Natural killer cell treated with Interleukin-12 subunit alpha and Interleukin-12 subunit beta and Interleukin-15 and Interleukin-18, amount 100 ng/mL, for 72 hours (primary cell): ENCODE measurements at regions not wholly inside any gene's neighbourhood (a gene's known extent, or its start where the extent isn't known, plus 50 kb on each side); places are given as distances from the start of the nearest gene placed in this dataset.

Experiments used
- ATAC-seq, 2 donors: fragments of 150-1000 bp; cut with Tn5 transposase in 1 of 2; sonication (Bioruptor Pico), chemical (Tn5 transposase) in 1 of 2; 2 replicates each; pipeline ENCODE4 v1.10.0; 2021
- DNase-seq: peaks from one replicate; pipeline ENCODE4 v3.0.0; 2022; ENCODE audit warnings: low spot score
- H3K27ac Mint-ChIP-seq, 2 donors: 1 replicate in 1 of 2; 2 replicates in 1 of 2; pipeline ENCODE4 v1.8.0; 2022; ENCODE audit warnings: mixed read lengths in 2 of 2, mild to moderate bottlenecking in 1 of 2, moderate library complexity in 1 of 2
- H3K27me3 Mint-ChIP-seq, 2 donors: 1 replicate in 1 of 2; 2 replicates in 1 of 2; pipeline ENCODE4 v1.8.0; 2022; ENCODE audit warnings: mixed read lengths in 2 of 2
- H3K36me3 Mint-ChIP-seq: one replicate; pipeline ENCODE4 v1.8.0; 2022; ENCODE audit warnings: mixed read lengths
- H3K4me1 Mint-ChIP-seq, 2 donors: 1 replicate in 1 of 2; 2 replicates in 1 of 2; pipeline ENCODE4 v1.8.0; 2022; ENCODE audit warnings: low read depth in 2 of 2, mixed read lengths in 2 of 2, mild to moderate bottlenecking in 1 of 2
- H3K4me3 Mint-ChIP-seq: one replicate; pipeline ENCODE4 v1.8.0; 2022; ENCODE audit warnings: mixed read lengths
- H3K9me3 Mint-ChIP-seq: 2 replicates; pipeline ENCODE4 v1.8.0; 2022; ENCODE audit warnings: mixed read lengths

DNA sequence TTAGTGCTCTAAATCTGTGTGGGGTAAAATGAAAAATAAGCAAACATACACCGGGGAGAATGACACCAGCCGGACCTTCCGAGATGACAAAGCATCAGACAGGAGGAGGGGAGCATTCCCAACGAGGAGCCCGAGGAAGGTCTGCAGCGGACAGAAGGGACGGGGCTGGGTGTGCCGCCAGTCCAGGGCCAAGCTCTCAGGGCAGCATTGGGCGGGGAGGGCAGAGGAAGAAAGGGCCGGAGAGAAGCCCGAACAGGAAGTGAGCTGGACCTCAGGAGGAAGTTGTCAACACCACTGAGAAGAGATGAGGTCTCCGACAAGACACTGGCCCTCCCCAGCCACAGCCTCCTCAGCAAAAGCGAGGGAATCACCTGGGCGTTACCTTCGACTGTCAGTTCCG lies 182.6 kb upstream of the RNF32 start:
- no peak for ATAC-seq
- H3K27me3 Mint-ChIP-seq: peaks cover 4 to 10% of the 10 kb centered on the region in 2 donors
- H3K9me3 Mint-ChIP-seq: no peaks in the 10 kb centered on the region
- no peak for DNase-seq
- H3K27ac Mint-ChIP-seq: no peak overlapping the region
- no peaks in the 10 kb centered on the region for H3K36me3 Mint-ChIP-seq
- no peak overlapping the region for H3K4me3 Mint-ChIP-seq
- no peaks in the 10 kb centered on the region for H3K4me1 Mint-ChIP-seq

DNA sequence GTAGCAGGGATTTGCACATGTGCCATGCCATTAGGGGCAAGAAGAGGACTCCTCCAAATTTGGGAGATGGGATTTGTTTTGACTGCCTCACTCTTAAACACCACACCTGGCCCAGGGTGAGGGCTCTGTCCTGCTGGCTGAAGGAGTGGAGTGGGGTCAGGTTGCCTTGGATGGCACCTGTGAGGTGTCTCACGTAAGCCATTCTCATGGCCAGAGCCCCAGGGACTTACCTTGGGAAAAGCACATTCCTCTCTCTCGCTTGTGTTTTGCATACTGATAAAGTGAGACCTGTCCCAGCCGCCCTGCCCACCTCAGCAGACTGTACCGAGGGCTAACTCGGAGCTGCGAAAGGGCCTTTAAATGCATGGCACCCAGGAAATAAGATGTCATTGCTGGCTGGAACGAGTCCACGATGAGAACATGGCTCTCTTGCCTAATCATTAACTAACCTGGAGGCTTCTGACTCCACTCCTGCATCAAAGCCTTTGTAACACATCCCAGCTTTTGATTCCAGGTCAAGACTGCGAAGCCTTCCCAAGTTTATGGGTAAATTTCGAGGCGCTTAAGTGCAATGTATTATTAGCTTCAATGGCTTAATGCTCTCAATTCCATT lies 184.0 kb upstream of the RNF32 start:
- no peak for DNase-seq
- no peak overlapping the region for H3K27ac Mint-ChIP-seq
- H3K4me3 Mint-ChIP-seq: no peak overlapping the region
- H3K36me3 Mint-ChIP-seq: no peaks in the 10 kb centered on the region
- ATAC-seq: no peak
- H3K9me3 Mint-ChIP-seq: no peaks in the 10 kb centered on the region
- no peaks in the 10 kb centered on the region for H3K4me1 Mint-ChIP-seq
- peaks cover 13 to 14% of the 10 kb centered on the region in 2 donors for H3K27me3 Mint-ChIP-seq

DNA sequence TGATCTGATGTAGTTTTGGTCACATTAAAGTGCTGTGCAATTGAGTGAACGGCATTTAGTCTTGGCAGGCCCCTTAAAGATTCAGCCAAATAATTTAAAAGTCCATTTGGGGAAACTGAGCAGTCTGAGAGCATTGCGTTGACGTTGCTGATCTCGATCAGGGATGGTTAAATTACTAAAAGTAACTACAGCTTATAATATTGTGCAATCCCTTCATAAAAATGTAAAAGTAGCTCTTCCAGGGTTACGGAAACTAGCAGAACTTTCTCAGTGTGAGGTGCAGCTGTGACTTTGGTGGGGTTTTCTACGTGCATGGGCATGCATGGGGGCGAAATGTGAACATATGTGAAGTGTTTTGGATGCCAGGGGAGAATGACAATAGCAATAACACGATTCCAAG lies 184.5 kb upstream of the RNF32 start:
- Mint-ChIP-seq H3K36me3 (no peaks in the 10 kb centered on the region), H3K9me3 (no peaks in the 10 kb centered on the region), H3K4me1 (no peaks in the 10 kb centered on the region), H3K27me3 (peaks cover 13 to 14% of the 10 kb centered on the region in 2 donors), H3K27ac (no peak overlapping the region), H3K4me3 (no peak overlapping the region)
- no peak for ATAC-seq
- DNase-seq: no peak

DNA sequence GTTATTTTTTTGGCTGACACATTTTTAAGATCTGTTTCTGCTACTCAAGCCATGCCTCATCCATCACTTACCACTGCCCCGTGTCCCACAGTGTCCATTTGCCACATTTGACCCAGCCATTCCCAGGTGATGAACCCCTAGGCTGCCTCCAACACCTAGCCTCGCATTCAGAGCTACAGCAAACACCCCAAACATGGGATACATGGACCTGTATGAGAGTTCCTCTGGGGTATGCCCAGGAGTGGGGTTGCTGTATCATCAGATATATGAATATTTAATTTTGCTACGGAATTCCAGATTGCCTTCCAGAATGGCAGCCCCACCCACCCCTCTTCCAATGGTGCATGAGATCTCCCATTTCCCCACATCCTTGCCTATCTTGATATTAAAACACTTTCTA lies 190.1 kb upstream of the RNF32 start:
- Mint-ChIP-seq H3K9me3 (no peaks in the 10 kb centered on the region), H3K27ac (no peak overlapping the region), H3K36me3 (no peaks in the 10 kb centered on the region), H3K27me3 (peaks cover 4 to 8% of the 10 kb centered on the region in 2 donors), H3K4me3 (no peak overlapping the region), H3K4me1 (no peaks in the 10 kb centered on the region)
- no peak for ATAC-seq
- DNase-seq: no peak

DNA sequence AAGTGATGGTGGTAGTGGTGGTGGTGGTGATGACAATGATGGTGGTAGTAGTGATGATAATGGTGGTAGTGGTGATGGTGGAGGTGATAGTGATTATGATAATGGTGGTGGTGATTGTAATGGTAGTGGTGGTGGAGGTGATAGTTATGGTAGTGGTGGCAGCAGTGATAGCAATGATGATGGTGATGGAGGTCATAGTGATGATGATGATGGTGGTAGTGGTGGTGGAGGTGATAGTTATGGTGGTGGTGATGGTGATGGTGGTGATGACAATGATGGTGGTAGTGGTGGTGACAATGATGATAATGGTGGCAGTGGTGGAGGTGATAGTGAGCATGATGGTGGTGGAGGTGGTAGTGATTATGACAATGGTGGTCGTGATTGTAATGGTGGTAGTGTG lies 191.7 kb upstream of the RNF32 start:
- H3K4me1 Mint-ChIP-seq: no peaks in the 10 kb centered on the region
- peaks cover 4 to 9% of the 10 kb centered on the region in 2 donors for H3K27me3 Mint-ChIP-seq
- H3K9me3 Mint-ChIP-seq: no peaks in the 10 kb centered on the region
- DNase-seq: no peak
- ATAC-seq: no peak
- H3K4me3 Mint-ChIP-seq: no peak overlapping the region
- H3K27ac Mint-ChIP-seq: no peak overlapping the region
- no peaks in the 10 kb centered on the region for H3K36me3 Mint-ChIP-seq

DNA sequence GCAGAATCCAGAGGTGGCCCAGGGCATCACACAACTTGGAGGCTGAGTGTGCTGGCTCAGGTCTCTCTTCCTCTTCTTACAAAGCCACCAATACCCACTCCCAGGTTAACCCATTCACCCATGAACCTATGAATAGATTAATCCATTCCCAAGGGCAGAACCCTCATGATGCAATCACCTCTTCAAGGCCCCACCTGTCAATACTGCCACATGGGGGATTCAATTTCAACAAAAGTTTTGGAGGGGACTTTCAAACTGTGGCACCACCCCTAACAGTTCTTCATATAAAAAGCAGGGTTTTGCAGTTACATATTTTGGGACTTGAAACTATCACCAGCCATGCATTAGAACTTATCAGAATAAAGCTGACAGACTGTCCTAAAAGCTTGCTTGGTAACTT lies 193.6 kb upstream of the RNF32 start:
- H3K4me1 Mint-ChIP-seq: no peaks in the 10 kb centered on the region
- peaks cover 0 to 7% of the 10 kb centered on the region in 2 donors for H3K27me3 Mint-ChIP-seq
- H3K27ac Mint-ChIP-seq: no peak overlapping the region
- no peaks in the 10 kb centered on the region for H3K36me3 Mint-ChIP-seq
- no peak for ATAC-seq
- no peak for DNase-seq
- H3K9me3 Mint-ChIP-seq: no peaks in the 10 kb centered on the region
- no peak overlapping the region for H3K4me3 Mint-ChIP-seq

DNA sequence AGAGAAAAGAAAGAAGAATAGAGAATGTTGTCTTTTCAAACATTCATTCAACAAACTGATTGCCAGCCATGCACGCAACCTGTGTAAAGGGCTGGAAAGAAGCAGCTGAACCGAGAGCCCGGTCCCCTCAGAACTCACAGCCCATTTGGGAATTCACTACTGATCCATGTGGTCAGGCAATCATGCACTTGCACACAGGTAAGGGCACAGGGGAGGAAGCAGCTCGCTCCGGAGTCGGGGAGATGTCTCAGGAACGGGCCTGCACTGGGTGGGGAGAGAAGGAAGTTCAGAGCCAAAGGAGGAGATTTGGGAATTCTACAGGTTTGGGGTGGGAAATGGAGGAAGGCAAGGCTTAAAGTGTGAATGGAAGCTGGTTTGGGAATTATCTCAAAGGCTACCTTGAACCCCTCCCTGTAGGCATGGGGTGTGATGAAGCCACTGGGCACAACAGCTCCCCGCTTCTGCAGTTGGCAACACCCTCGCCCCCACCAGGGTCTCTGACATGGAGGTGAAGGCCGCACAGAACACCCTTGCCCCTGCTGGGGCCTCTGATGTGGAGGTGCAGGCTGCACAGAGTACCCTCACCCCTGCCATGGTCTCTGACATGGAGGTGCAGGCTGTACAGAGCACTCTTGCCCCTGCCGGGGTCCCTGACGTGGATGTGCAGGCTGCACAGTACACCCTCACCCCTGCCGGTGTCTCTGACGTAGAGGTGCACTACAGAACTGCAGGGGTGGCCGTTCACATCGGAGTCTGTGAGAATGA lies 194.4 kb upstream of the RNF32 start:
- peaks cover 0 to 7% of the 10 kb centered on the region in 2 donors for H3K27me3 Mint-ChIP-seq
- peak; percentile 24 to 34 for ATAC-seq
- no peaks in the 10 kb centered on the region for H3K36me3 Mint-ChIP-seq
- no peaks in the 10 kb centered on the region for H3K9me3 Mint-ChIP-seq
- no peak overlapping the region for H3K27ac Mint-ChIP-seq
- no peaks in the 10 kb centered on the region for H3K4me1 Mint-ChIP-seq
- H3K4me3 Mint-ChIP-seq: no peak overlapping the region
- no peak for DNase-seq

DNA sequence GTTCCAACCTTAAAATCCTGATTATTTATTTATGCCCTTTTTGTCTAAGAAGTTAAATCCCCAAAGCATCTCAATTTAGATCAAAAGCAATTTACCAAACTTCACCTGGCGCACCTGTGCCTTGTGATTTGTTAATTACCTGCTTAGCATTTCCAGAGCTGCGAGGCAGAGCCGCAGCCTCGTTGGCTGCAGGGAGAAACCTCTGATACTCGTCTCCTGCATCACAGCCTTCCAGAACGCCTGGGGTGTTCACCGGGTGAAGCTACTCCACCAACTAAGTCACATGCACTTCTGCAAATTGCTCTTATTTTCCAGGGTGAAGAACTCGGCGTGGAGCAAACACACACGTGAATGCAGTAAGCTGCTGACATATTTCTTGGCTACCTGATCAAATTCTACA lies 198.1 kb upstream of the RNF32 start:
- ATAC-seq: no peak
- Mint-ChIP-seq H3K36me3 (no peaks in the 10 kb centered on the region), H3K9me3 (no peaks in the 10 kb centered on the region), H3K27me3 (peaks cover 0 to 7% of the 10 kb centered on the region in 2 donors), H3K4me3 (no peak overlapping the region), H3K27ac (no peak overlapping the region), H3K4me1 (no peaks in the 10 kb centered on the region)
- no peak for DNase-seq

DNA sequence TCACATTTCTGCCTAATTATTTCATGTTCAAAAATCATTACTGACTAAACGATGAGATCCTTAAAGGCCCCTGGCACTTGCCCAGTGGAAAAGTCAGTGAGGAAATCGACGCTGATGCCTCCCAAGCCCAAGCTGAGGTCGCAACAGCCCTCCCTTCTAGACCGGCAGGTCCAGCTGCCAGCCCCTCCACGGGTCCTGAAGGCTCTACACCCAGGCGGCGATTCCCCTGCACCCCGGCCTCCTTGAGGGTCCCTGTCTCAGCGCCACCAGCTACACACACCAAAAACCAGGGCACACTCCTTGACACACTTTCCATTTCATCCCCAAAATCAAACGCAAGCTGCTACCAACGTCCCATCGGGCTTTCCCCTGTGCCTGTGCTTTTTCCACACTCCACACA lies 200.1 kb upstream of the RNF32 start:
- DNase-seq (no peak), ATAC-seq (peak in 1 of 2 donors; percentile 23)
- no peak overlapping the region for H3K27ac Mint-ChIP-seq
- H3K27me3 Mint-ChIP-seq: peaks cover 0 to 7% of the 10 kb centered on the region in 2 donors
- no peaks in the 10 kb centered on the region for H3K4me1 Mint-ChIP-seq
- H3K9me3 Mint-ChIP-seq: no peaks in the 10 kb centered on the region
- no peaks in the 10 kb centered on the region for H3K36me3 Mint-ChIP-seq
- no peak overlapping the region for H3K4me3 Mint-ChIP-seq

DNA sequence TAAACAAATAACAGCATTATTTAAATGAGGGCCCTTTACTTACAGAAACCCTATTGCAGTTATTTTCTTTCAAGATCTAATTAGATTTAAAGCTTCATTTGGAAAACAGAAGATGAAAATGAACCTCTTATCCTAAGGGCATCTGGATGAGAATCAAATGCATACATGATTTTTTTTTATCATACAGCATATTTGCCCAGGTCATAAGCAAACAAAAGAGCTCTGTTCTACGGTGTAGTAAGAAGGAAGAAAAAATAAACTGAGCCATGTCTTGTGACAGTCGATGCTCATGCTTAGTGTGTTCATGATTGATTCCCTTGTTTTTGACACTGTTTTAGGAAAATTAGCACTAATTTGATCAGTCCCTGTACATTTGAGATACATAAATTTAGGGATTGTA lies 202.6 kb upstream of the RNF32 start:
- no peak overlapping the region for H3K27ac Mint-ChIP-seq
- no peaks in the 10 kb centered on the region for H3K36me3 Mint-ChIP-seq
- H3K9me3 Mint-ChIP-seq: no peaks in the 10 kb centered on the region

DNA sequence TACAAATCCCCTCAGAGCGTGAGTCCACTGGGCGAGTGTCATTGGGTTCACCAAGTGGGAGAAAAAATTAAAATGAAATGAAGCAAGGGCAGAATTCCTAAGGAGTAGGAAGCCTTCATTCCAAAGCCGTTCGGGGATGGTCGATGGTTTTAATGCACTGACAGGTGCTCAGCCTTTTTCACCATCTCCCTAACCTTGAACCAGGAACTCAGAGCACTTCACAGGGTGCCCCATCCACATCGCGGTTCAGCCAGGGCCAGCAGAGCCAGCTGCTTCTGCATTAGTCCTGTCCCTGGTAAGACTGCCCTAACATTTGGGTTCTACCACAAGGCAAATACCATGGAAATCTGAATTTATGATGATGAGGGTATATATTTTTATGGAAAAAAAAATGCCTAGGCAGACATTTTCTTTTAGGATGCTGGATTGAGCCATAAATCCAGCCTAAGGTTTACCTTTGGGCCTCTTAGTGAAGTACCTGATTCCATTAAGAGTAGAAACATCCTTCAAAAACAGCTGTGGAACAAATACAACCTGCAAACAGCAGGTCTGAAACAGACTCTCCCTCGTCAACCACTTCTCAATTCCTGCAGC lies 203.5 kb upstream of the RNF32 start:
- H3K9me3 Mint-ChIP-seq: no peaks in the 10 kb centered on the region
- no peak overlapping the region for H3K4me3 Mint-ChIP-seq
- no peaks in the 10 kb centered on the region for H3K4me1 Mint-ChIP-seq
- DNase-seq (no peak), ATAC-seq (no peak)
- peaks cover 10 to 19% of the 10 kb centered on the region in 2 donors for H3K27me3 Mint-ChIP-seq
- H3K36me3 Mint-ChIP-seq: no peaks in the 10 kb centered on the region
- H3K27ac Mint-ChIP-seq: no peak overlapping the region

More for the DNA sequence above, 202.6 kb upstream of the RNF32 start:
- ATAC-seq (no peak), DNase-seq (no peak)
- no peaks in the 10 kb centered on the region for H3K4me1 Mint-ChIP-seq
- H3K4me3 Mint-ChIP-seq: no peak overlapping the region
- H3K27me3 Mint-ChIP-seq: peaks cover 10 to 19% of the 10 kb centered on the region in 2 donors

DNA sequence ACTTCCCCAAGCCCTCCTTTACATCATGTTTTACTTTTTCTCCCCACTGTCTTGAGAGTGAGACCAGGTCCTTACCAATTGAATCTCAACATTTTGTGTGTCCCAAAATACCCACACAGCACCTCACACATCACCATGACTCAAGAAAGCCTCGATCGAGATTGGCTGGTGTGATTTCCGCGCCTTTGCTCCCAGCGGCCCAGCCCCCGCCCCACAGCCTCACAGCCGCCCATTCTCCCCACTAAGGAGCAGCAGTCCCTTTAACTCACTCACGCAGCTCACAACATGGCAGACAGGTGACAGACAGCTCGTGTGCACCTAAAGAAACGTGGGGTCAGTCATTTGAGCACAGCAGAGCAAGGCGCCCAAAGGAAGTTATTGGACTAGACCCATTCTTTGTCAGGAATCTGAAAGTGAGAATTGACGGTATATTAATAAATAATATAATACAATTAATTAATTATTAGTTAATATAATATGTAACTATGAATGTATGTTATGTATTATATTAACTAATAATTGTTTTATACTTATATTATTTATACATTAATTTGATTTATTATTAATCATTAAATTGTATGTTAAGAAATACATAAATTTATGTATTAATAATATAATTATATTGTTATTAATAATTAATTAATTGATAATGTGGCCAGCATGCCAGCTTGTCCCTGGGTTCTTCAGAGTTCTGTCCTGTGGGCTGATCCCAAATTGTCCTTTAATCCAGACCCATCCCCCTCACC lies 204.9 kb upstream of the RNF32 start:
- DNase-seq (no peak), ATAC-seq (no peak)
- Mint-ChIP-seq H3K27ac (no peak overlapping the region), H3K36me3 (no peaks in the 10 kb centered on the region), H3K4me3 (no peak overlapping the region), H3K27me3 (peaks cover 10 to 26% of the 10 kb centered on the region in 2 donors), H3K9me3 (no peaks in the 10 kb centered on the region), H3K4me1 (no peaks in the 10 kb centered on the region)

DNA sequence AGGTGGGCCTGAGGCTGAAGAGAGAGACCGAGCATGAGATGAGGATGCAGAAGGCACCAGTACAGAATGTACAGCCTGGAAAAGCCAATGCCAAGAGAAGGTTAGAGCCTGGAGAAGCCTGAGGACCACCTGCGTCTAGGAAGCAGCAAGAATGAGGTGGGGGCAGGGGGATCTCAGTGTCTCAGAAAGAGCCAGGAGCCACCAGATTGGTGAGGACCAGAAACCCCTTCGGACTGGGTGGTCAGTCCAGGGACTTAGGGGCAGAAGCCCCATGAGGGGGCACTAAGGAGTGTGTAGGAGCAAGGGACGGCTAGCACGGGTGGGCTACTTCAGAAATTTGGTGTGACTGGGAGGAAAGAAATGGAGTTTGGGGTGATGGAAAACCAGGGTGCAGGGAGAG lies 205.9 kb upstream of the RNF32 start:
- ATAC-seq: no peak
- no peak for DNase-seq
- Mint-ChIP-seq H3K9me3 (no peaks in the 10 kb centered on the region), H3K4me1 (no peaks in the 10 kb centered on the region), H3K27ac (no peak overlapping the region), H3K27me3 (peaks cover 10 to 26% of the 10 kb centered on the region in 2 donors), H3K4me3 (no peak overlapping the region), H3K36me3 (no peaks in the 10 kb centered on the region)

DNA sequence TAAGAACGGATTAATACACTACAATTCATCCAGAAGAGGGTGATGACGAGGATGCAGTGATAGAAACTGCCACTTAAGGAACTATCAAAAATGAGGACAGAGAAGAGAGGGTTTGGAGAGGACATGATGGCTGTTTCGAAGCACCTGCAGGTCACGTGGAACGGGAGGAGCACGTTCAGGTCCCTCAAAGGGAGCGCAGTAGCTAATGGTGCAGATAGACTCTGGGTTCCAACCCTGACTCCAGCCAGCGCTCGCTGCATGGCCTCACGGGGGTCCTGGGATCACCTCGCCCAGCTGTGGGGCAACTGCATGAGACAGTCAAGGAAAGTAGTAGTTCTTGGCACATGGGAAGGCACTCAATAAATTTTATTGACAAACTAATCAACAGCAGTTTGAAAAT lies 208.6 kb upstream of the RNF32 start:
- Mint-ChIP-seq H3K4me3 (no peak overlapping the region), H3K27ac (no peak overlapping the region)
- no peak for ATAC-seq

More for the DNA sequence above, 208.6 kb upstream of the RNF32 start:
- no peak for DNase-seq
- Mint-ChIP-seq H3K9me3 (no peaks in the 10 kb centered on the region), H3K36me3 (no peaks in the 10 kb centered on the region), H3K4me1 (no peaks in the 10 kb centered on the region), H3K27me3 (peaks cover 10 to 30% of the 10 kb centered on the region in 2 donors)
